GM12891 (cell line): ENCODE measurements at regions not wholly inside any gene's neighbourhood (a gene's known extent, or its start where the extent isn't known, plus 50 kb on each side); places are given as distances from the start of the nearest gene placed in this dataset.

ENCODE experiments used
- POLR2A ChIP-seq: IDR thresholded peaks from 2 replicates; pipeline ENCODE4 v1.6.1; 2011; ENCODE audit warnings: low read depth, low read length, control low read depth
- POLR2AphosphoS5 ChIP-seq: IDR thresholded peaks from 2 replicates; pipeline ENCODE4 v1.6.1; 2011; ENCODE audit warnings: low read depth, low read length, control low read depth

DNA sequence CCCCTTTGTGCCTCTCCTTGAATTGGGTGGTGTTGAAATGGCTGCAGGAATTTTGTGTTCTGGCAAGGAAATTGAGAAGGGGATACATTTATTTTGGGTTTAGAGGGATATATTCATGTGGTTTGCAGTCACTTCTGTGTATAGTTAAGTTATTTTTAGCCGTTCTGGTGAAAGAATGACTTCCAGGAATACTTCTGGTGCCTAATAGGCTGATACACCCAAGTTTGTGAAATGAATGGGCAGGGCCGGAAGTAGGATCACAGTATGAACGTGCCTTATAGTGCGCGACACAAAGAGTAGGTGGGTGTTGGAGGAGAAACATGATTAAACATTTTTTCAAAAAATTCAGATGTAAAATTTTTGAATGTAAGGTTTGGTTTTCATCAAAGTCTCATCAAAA, 168.6 kb upstream of the ATP5MC3 start:
- TF ChIP-seq POLR2A (no peak), POLR2AphosphoS5 (no peak)
